ENCODE measurements at regions not wholly inside any gene's neighbourhood (a gene's known extent, or its start where the extent isn't known, plus 50 kb on each side); places are given as distances from the start of the nearest gene placed in this dataset.

DNA sequence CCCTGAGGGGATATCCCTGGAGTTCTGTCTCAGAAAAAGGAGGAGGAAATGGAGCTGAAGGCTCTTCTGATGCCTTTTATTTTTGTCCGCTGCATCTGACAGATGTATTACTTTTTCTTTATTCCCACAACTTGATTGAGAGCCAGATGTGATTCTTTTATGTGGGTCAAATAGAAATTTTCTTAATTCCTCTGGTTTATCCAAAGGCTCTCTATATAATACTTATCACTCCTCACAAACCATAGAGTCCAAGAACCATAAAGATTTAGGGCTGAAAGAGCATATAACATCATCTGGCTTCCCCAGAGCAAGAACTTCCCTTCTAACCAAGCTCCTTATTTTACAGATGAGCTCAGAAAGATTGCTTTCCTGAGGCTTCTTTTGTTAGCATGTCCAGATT, 756.7 kb upstream of the FAM241A start:
- TF ChIP-seq EZH2phosphoT487 (IDR thresholded peaks at IDR 0.05; ENCODE audit: borderline replicate concordance, low read depth, low read length), result no peak
- TF ChIP-seq CTCF (conservative IDR thresholded peaks at IDR 0.05; ENCODE audit: low read length), result no peak

All from OCI-LY7 (cell line).